Urinary bladder (tissue), 3 donors: ENCODE measurements at regions not wholly inside any gene's neighbourhood (a gene's known extent, or its start where the extent isn't known, plus 50 kb on each side); places are given as distances from the start of the nearest gene placed in this dataset.

Source experiments
- DNase-seq: peaks from one replicate; pipeline ENCODE4 v3.0.0-alpha.2; 2015; ENCODE audit errors: extremely low spot score
- H3K27ac ChIP-seq: one replicate; pipeline ENCODE4 v1.5.1; 2013; ENCODE audit warnings: low read depth, mild to moderate bottlenecking, moderate library complexity
- H3K36me3 ChIP-seq: one replicate; pipeline ENCODE4 v1.6.1; 2013; ENCODE audit warnings: mild to moderate bottlenecking, moderate library complexity; ENCODE audit not compliant: insufficient read depth
- H3K4me1 ChIP-seq: one replicate; pipeline ENCODE4 v1.6.1; 2013; ENCODE audit warnings: mild to moderate bottlenecking, moderate library complexity; ENCODE audit not compliant: insufficient read depth
- H3K4me3 ChIP-seq: one replicate; pipeline ENCODE4 v1.5.1; 2013; ENCODE audit warnings: low read depth, low read length
- WGBS: extraction: QIAGEN DNeasy Blood & Tissue Kit; methylation state at CpG from one replicate; pipeline ENCODE4 v1.1.7; 2013; 5-methylcytosine and 5-hydroxymethylcytosine counted together
- donor health status: healthy with polysubstance abuse.
- donor health status: healthy.

GRCh38 chr10:114767986-114768821, 53.4 kb upstream of the FHIP2A start:
- H3K27ac ChIP-seq: no peak overlapping the region
- no peak for DNase-seq

GRCh38 chr10:114770009-114770408, 51.6 kb upstream of the FHIP2A start:
- Histone ChIP-seq H3K4me1 (no peaks in the 10 kb centered on the region), H3K27ac (no peak overlapping the region), H3K36me3 (no peaks in the 10 kb centered on the region), H3K4me3 (no peak overlapping the region)
- DNase-seq: no peak

More at GRCh38 chr10:114767986-114768821, 53.4 kb upstream of the FHIP2A start:
- Histone ChIP-seq H3K4me1 (no peaks in the 10 kb centered on the region), H3K4me3 (peak overlapping the region; percentile 84), H3K36me3 (no peaks in the 10 kb centered on the region)
- 3% methylated on average over 85 of the region's 85 CpGs for WGBS

- no peaks in the 10 kb centered on the region for H3K4me1 ChIP-seq
- no peak for DNase-seq
- WGBS: 94% methylated on average over 1 of the region's 1 CpG
These were observed 50.4 kb upstream of the FHIP2A start for GRCh38 chr10:114771157-114771556.

GRCh38 chr10:114771749-114772148, 49.8 kb upstream of the FHIP2A start:
- Histone ChIP-seq H3K27ac (no peak overlapping the region), H3K4me3 (no peak overlapping the region), H3K4me1 (no peaks in the 10 kb centered on the region), H3K36me3 (no peaks in the 10 kb centered on the region)
- DNase-seq: no peak

More at GRCh38 chr10:114771157-114771556, 50.4 kb upstream of the FHIP2A start:
- Histone ChIP-seq H3K4me3 (no peak overlapping the region), H3K36me3 (no peaks in the 10 kb centered on the region), H3K27ac (no peak overlapping the region)
